Omental fat pad (tissue), 3 donors: ENCODE measurements at regions not wholly inside any gene's neighbourhood (a gene's known extent, or its start where the extent isn't known, plus 50 kb on each side); places are given as distances from the start of the nearest gene placed in this dataset.

Experiments used
- ATAC-seq: fragments of 150-250 bp; one replicate; pipeline ENCODE4 v1.9.1; 2016; ENCODE audit warnings: mild to moderate bottlenecking, moderate library complexity; ENCODE audit not compliant: low FRiP score
- DNase-seq: peaks from one replicate; pipeline ENCODE4 v3.0.0-alpha.2; 2019; ENCODE audit warnings: low spot score
- TF ChIP-seq, protein P1 (sequence below), 3 donors: fragments of 450-650 bp; IDR thresholded peaks; one replicate each; pipeline ENCODE4 v1.5.1; 2016 to 2017; ENCODE audit warnings: antibody characterized with exemption in 3 of 3, mild to moderate bottlenecking in 3 of 3, moderate library complexity in 2 of 3

- ATAC-seq (no peak), DNase-seq (no peak)
- TF ChIP-seq, protein P1, sequence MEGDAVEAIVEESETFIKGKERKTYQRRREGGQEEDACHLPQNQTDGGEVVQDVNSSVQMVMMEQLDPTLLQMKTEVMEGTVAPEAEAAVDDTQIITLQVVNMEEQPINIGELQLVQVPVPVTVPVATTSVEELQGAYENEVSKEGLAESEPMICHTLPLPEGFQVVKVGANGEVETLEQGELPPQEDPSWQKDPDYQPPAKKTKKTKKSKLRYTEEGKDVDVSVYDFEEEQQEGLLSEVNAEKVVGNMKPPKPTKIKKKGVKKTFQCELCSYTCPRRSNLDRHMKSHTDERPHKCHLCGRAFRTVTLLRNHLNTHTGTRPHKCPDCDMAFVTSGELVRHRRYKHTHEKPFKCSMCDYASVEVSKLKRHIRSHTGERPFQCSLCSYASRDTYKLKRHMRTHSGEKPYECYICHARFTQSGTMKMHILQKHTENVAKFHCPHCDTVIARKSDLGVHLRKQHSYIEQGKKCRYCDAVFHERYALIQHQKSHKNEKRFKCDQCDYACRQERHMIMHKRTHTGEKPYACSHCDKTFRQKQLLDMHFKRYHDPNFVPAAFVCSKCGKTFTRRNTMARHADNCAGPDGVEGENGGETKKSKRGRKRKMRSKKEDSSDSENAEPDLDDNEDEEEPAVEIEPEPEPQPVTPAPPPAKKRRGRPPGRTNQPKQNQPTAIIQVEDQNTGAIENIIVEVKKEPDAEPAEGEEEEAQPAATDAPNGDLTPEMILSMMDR (IDR thresholded peaks at IDR 0.05), result no peak
These were observed 974.9 kb upstream of the PIK3C3 start for GRCh38 chr18:40980171-40980570.

DNA sequence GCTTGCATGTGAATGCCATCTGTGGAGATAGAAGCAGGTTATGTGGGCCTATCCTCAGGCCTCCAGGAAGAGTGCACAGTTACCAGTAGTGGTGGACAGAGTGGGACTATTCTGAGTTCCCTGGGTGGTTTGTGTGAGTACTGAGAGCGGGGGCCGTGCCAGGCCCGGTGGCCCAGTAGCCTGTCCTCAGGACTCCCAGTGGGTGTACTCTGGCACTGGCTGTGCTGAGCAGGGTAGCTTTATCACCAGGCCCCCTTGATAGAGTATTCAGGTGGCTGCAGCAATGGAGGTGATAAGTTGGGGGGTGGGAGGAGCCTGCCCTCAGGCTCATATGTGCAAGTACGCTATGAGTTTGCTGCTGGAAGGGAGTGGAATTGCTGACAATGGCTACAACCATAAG lies 979.0 kb upstream of the PIK3C3 start:
- TF ChIP-seq, protein P1 (IDR thresholded peaks at IDR 0.05), result no peak
- no peak for DNase-seq
- ATAC-seq, result no peak

DNA sequence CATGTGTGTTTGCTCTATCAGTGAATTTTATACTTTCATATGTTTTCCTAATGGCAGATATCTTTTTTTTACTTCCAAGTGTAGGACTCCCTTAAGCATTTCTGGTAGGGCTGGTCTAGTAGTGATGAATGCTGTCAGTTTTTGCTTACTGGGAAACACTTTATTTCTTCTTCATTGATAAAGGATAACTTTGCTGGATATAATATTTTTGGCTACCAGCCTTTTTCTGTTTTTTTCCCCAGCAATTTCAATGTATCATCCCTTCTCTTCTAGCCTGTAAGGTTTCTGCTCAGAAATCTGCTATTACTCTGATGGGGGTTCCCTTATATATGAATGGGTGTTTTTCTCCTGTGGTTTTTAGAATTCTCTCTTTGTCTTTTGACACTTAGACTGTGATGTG lies 980.6 kb upstream of the PIK3C3 start:
- DNase-seq (no peak), ATAC-seq (no peak)
- TF ChIP-seq, protein P1 (IDR thresholded peaks at IDR 0.05), result no peak

DNA sequence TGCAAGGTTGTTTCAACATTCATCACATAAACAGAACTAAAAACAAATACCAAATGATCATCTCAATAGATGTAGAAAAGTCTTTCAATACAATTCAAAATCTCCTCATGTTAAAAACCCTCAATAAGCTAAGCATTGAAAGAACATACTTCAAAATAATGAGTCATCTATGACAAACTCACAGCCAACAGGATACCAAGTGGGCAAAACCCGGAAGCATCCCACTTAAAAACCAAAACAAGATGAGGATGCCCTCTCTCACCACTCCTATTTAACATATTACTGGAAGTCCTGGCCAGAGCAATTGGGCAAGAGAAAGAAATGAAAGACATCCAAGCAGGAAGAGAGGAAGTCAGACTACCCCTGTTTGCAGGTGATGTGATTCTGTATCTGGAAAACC lies 992.2 kb upstream of the PIK3C3 start:
- DNase-seq (no peak), ATAC-seq (no peak)
- TF ChIP-seq, protein P1 (IDR thresholded peaks at IDR 0.05), result no peak

GRCh38 chr18:40957533-40958070 lies 997.4 kb upstream of the PIK3C3 start:
- TF ChIP-seq, protein P1 (IDR thresholded peaks at IDR 0.05), result no peak
- DNase-seq (no peak), ATAC-seq (no peak)

DNA sequence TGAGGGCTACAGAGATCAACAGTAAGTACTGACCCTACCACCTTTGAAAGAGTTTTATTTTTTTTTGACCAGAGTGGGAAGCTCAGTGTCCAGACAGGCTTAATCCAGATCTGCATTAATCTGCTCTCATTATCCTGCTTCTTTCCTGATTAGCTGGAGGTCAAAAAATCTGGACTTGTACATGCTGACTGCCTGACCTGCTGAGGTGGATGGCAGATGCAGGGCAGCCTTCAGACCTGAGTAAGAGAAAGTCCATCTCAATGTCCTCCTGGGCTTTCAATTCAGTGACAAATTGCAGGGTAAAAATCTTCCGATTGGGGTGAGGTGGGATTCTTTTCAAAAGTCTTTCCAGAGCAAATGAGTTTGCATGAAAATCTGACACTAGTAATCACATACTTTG lies 998.8 kb upstream of the PIK3C3 start:
- TF ChIP-seq, protein P1 (IDR thresholded peaks at IDR 0.05), result no peak
- ATAC-seq (no peak), DNase-seq (no peak)

GRCh38 chr18:40955351-40955750 lies 999.7 kb upstream of the PIK3C3 start:
- DNase-seq (no peak), ATAC-seq (no peak)
- TF ChIP-seq, protein P1 (IDR thresholded peaks at IDR 0.05), result no peak
